Glutamatergic neuron (in vitro differentiated cells): ENCODE measurements at regions not wholly inside any gene's neighbourhood (a gene's known extent, or its start where the extent isn't known, plus 50 kb on each side); places are given as distances from the start of the nearest gene placed in this dataset.

ENCODE experiments used
- DNase-seq: peaks from one replicate; pipeline ENCODE4 v3.0.0; 2022
- H3K27ac Mint-ChIP-seq: one replicate; pipeline ENCODE4 v1.8.0; 2020; ENCODE audit warnings: mild to moderate bottlenecking, mixed read lengths, inconsistent platforms; ENCODE audit not compliant: unreplicated experiment
- H3K27me3 Mint-ChIP-seq: one replicate; pipeline ENCODE4 v1.8.0; 2020; ENCODE audit warnings: mild to moderate bottlenecking, moderate library complexity, mixed read lengths, inconsistent platforms; ENCODE audit not compliant: unreplicated experiment
- H3K36me3 Mint-ChIP-seq: one replicate; pipeline ENCODE4 v1.8.0; 2020; ENCODE audit warnings: mild to moderate bottlenecking, mixed read lengths, inconsistent platforms; ENCODE audit not compliant: unreplicated experiment
- H3K4me1 Mint-ChIP-seq: one replicate; pipeline ENCODE4 v1.8.0; 2020; ENCODE audit warnings: mild to moderate bottlenecking, low read depth, mixed read lengths, inconsistent platforms; ENCODE audit not compliant: unreplicated experiment
- H3K4me3 Mint-ChIP-seq: one replicate; pipeline ENCODE4 v1.8.0; 2020; ENCODE audit warnings: mild to moderate bottlenecking, mixed read lengths, inconsistent platforms; ENCODE audit not compliant: unreplicated experiment
- H3K9me3 Mint-ChIP-seq: one replicate; pipeline ENCODE4 v1.8.0; 2020; ENCODE audit warnings: mild to moderate bottlenecking, moderate library complexity, mixed read lengths, inconsistent platforms; ENCODE audit not compliant: unreplicated experiment
- TF ChIP-seq, protein P1 (sequence below): fragments of 200-600 bp; sonication (generic); IDR thresholded peaks from one replicate; pipeline ENCODE4 v1.5.0; 2021; ENCODE audit not compliant: partially characterized antibody, unreplicated experiment

DNA sequence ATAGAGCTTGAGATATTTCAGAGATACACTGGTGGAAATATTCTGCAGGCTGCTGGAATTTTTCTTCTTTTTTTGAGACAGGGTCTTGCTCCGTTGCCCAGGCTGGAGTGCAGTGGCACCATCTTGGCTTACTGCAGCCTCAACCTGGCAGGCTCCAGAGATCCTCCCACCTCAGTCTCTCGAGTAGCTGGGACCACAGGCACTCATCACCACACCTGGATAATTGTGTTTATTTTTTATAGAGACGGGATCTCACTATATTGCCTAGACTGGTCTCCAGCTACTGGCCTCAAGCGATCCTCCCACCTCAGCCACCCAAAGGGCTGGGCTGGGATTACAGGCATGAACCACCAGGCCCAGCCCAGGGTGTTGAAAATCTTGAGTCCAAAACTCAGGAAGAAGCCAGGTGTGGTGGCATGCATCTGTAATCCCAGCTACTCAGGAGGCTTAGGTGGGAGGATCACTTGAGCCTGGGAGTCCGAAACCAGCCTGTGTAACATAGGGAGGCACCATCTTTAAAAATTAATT, 55.7 kb upstream of the FOXK1 start:
- Mint-ChIP-seq H3K4me3 (no peak overlapping the region), H3K27ac (no peak overlapping the region), H3K9me3 (peaks cover 6% of the 10 kb centered on the region), H3K4me1 (peaks cover 21% of the 10 kb centered on the region), H3K27me3 (no peaks in the 10 kb centered on the region), H3K36me3 (peaks cover 10% of the 10 kb centered on the region)
- DNase-seq = no peak
- TF ChIP-seq, protein P1, sequence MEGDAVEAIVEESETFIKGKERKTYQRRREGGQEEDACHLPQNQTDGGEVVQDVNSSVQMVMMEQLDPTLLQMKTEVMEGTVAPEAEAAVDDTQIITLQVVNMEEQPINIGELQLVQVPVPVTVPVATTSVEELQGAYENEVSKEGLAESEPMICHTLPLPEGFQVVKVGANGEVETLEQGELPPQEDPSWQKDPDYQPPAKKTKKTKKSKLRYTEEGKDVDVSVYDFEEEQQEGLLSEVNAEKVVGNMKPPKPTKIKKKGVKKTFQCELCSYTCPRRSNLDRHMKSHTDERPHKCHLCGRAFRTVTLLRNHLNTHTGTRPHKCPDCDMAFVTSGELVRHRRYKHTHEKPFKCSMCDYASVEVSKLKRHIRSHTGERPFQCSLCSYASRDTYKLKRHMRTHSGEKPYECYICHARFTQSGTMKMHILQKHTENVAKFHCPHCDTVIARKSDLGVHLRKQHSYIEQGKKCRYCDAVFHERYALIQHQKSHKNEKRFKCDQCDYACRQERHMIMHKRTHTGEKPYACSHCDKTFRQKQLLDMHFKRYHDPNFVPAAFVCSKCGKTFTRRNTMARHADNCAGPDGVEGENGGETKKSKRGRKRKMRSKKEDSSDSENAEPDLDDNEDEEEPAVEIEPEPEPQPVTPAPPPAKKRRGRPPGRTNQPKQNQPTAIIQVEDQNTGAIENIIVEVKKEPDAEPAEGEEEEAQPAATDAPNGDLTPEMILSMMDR = no peak

DNA sequence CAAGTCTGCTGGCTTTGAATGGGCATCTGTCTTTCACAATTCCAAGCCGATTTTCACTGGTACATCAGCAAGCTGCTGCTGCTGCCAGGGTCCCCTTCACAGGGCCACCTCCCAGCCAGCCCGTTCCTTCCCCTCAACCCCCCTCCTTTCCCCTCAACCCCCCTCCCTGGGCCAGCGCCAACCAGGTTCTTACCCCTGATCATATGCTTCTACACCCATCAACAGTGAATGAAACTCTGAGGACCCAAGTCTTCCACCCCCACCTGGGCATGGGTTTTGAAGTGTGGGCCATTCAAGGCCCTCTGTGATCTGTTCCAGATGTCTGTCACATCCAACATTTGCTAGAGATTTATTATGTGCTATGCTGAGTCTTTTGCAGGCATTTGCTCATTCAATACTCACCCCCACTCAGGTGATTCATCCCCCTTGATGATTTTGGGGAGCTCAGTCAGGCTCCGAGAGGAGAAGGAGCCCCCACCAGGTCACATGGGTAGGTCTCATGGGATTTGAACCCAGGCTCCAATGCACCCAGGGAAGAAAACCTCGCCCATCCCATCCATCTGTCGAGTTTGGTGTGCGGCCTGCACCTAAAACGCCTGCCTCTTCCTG, 52.7 kb upstream of the FOXK1 start:
- TF ChIP-seq, protein P1 = no peak
- no peak for DNase-seq
- peaks cover 8% of the 10 kb centered on the region for H3K36me3 Mint-ChIP-seq
- H3K9me3 Mint-ChIP-seq = peaks cover 6% of the 10 kb centered on the region
- H3K27me3 Mint-ChIP-seq = no peaks in the 10 kb centered on the region
- H3K4me3 Mint-ChIP-seq = no peak overlapping the region
- no peak overlapping the region for H3K27ac Mint-ChIP-seq
- peaks cover 26% of the 10 kb centered on the region for H3K4me1 Mint-ChIP-seq

DNA sequence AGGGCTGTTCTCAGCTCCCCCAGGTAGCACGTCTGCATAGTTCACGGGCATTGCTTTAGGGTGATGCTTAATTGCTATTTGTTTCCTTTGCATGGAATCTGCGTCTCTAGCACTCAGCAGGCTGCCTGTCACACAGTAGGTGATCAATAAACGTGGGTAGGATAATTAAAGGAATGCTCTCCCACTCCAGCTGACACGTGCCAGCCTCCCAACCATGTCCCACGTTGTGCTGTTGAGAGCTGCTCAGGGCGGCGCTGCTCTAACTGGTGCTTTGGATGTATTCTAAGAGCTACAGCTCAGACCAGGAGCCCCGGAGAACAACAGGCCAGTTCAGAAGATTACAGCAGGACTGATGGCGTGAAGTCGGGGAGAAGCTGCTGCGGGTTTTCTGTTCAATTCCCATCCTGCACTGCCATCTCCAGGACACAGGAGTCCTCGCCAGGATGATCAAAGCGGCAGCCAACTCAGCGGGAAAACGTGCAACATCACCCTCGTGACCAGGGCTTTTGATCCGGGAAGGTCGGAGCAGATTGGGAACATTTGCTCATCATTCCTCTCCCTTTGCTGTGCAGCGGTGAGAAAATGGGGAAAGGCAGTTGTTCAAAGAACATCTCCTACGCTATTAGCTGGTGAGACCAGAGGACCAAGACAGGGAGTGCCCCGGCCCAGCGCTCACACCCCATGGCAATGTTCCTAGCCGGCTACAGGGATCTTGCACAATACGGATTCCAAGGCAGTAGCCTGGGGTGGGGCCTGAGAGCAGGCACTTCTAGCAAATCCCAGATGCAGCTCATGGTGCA, 50.5 kb upstream of the FOXK1 start:
- peak overlapping the region; percentile 71 for H3K4me3 Mint-ChIP-seq
- H3K36me3 Mint-ChIP-seq = no peaks in the 10 kb centered on the region
- peak; percentile 67 for DNase-seq
- H3K9me3 Mint-ChIP-seq = peaks cover 3% of the 10 kb centered on the region
- TF ChIP-seq, protein P1 = no peak
- peak overlapping the region; percentile 39 for H3K27ac Mint-ChIP-seq
- H3K4me1 Mint-ChIP-seq = peaks cover 22% of the 10 kb centered on the region
- no peaks in the 10 kb centered on the region for H3K27me3 Mint-ChIP-seq
